Heart right ventricle (tissue), 16 donors: ENCODE measurements at regions not wholly inside any gene's neighbourhood (a gene's known extent, or its start where the extent isn't known, plus 50 kb on each side); places are given as distances from the start of the nearest gene placed in this dataset.

Experiments used
- ATAC-seq, 8 donors: fragments of 200-7000 bp; cut with Tn5 transposase; one replicate each; pipeline ENCODE4 v1.9.1; 2020; ENCODE audit warnings: mild to moderate bottlenecking in 8 of 8, moderate library complexity in 8 of 8, moderate number of reproducible peaks in 1 of 8
- DNase-seq, 2 donors: peaks; one replicate each; pipeline ENCODE4 v3.0.0-alpha.2; 2020
- H3K27ac ChIP-seq, 10 donors: fragments of 200-600 bp; sonication (generic) in 2 of 10; one replicate each; pipeline versions ENCODE4 v1.5.0 to v1.8.0; 2020 to 2022; ENCODE audit warnings: mild to moderate bottlenecking in 3 of 10
- H3K27me3 ChIP-seq, 7 donors: fragments of 200-600 bp; one replicate each; pipeline ENCODE4 v1.8.0; 2021 to 2022; ENCODE audit warnings: mild to moderate bottlenecking in 2 of 7
- H3K36me3 ChIP-seq, 9 donors: fragments of 200-600 bp; sonication (generic) in 1 of 9; one replicate each; pipeline versions ENCODE4 v1.5.0 to v1.8.0; 2020 to 2022; ENCODE audit warnings: mild to moderate bottlenecking in 2 of 9
- H3K4me1 ChIP-seq, 9 donors: fragments of 200-600 bp; sonication (generic) in 1 of 9; one replicate each; pipeline versions ENCODE4 v1.5.0 to v1.8.0; 2020 to 2022; ENCODE audit warnings: mild to moderate bottlenecking in 4 of 9
- H3K4me3 ChIP-seq, 10 donors: fragments of 200-600 bp; sonication (generic) in 2 of 10; one replicate each; pipeline versions ENCODE4 v1.5.0 to v1.8.0; 2020 to 2022; ENCODE audit warnings: mild to moderate bottlenecking in 7 of 10, moderate library complexity in 2 of 10
- H3K9me3 ChIP-seq, 11 donors: fragments of 200-600 bp in 10 of 11; sonication (generic) in 2 of 11; one replicate each; pipeline versions ENCODE4 v1.5.0 to v1.8.0; 2013 to 2022; ENCODE audit warnings: mild to moderate bottlenecking in 2 of 11, control low read depth in 1 of 11, moderate library complexity in 1 of 11
- CTCF ChIP-seq, 9 donors: fragments of 200-600 bp; sonication (generic) in 2 of 9; IDR thresholded peaks; one replicate each; pipeline versions ENCODE4 v1.5.0 to v1.8.0; 2021 to 2022; ENCODE audit warnings: antibody characterized with exemption in 9 of 9, mild to moderate bottlenecking in 5 of 9, moderate library complexity in 1 of 9
- WGBS, 2 donors: extraction: QIAGEN DNeasy Blood & Tissue Kit; methylation state at CpG; one replicate each; pipeline ENCODE4 v1.1.7; 2013; ENCODE audit warnings: inconsistent platforms in 1 of 2; 5-methylcytosine and 5-hydroxymethylcytosine counted together
- intact Hi-C, 10 donors: fragments of 100-400 bp; cut with DNase I; formaldehyde crosslinking; loops; one replicate each; pipeline versions ENCODE4 v1.11.1 to v1.14.2; 2022
- donor health status: Arrhythmogenic right ventricular cardiomyopathy.
- donor health status: ischemic (EF 13 %, LVEDD 7.1; RV severe dilation, severe dysfunction).
- donor health status: healthy with polysubstance abuse.
- donor health status: DM: no; HTN: yes; CAD: no.
- donor health status: DM: no; HTN: no; CAD: no.
- donor health status: ischemic (EF 25% LVEDD 6.9; RV normal size, moderate dysfunction).
- donor health status: ischemic (EF 25% LVEDD 5.7; RV mildly dilated, moderate dysfunction).
- donor health status: healthy.
- donor health status: DM: yes; HTN: yes; CAD: no.
- donor health status: Ischemic cardiomyopathy.
- donor health status: ischemic (EF 35%, LVEDD 5.7; RV mildly dilated, moderate dysfunction).
- donor health status: nonischemic (EF 11% LVEDD 7.7; RV severe dilation, severe dysfunction).
- donor health status: DM: yes; HTN: yes; CAD: no.
- donor health status: PGD.
- donor health status: ischemic (EF 29% LVEDD 5.4; RV normal size, mild dysfunction).
- donor health status: nonischemic (EF 23%, LVEDD 6.1; RV moderate dilation, normal function).

- ATAC-seq: no peak
- Histone ChIP-seq H3K9me3 (peaks cover 0 to 11% (median 3%) of the 10 kb centered on the region in 11 donors), H3K27me3 (no peaks in the 10 kb centered on the region), H3K4me3 (no peak overlapping the region), H3K27ac (no peak overlapping the region), H3K36me3 (peaks cover 0 to 4% (median 0%) of the 10 kb centered on the region in 9 donors), H3K4me1 (no peaks in the 10 kb centered on the region)
- 77 to 78% methylated on average over 6 of the region's 6 CpGs for WGBS, 2 donors
- intact Hi-C loops: no loop called here
- TF ChIP-seq CTCF (IDR thresholded peaks at IDR 0.05): no peak
- no peak for DNase-seq
These were observed 156.6 kb downstream of the UNC5CL start for GRCh38 chr6:40882323-40882997.

GRCh38 chr6:40881501-40881900, 157.5 kb downstream of the UNC5CL start:
- no peak overlapping the region for H3K27ac ChIP-seq
- ATAC-seq (no peak), DNase-seq (no peak)
- H3K27me3 ChIP-seq: no peaks in the 10 kb centered on the region
- peaks cover 0 to 4% (median 0%) of the 10 kb centered on the region in 9 donors for H3K36me3 ChIP-seq
- H3K4me1 ChIP-seq: no peaks in the 10 kb centered on the region
- TF ChIP-seq CTCF (IDR thresholded peaks at IDR 0.05): no peak
- intact Hi-C loops: no loop called here
- no peak overlapping the region for H3K4me3 ChIP-seq
- peaks cover 0 to 11% (median 3%) of the 10 kb centered on the region in 11 donors for H3K9me3 ChIP-seq
- 85% methylated on average over 2 of the region's 2 CpGs for WGBS, 2 donors

GRCh38 chr6:40880906-40881305, 158.1 kb downstream of the UNC5CL start:
- Histone ChIP-seq H3K27me3 (no peaks in the 10 kb centered on the region), H3K9me3 (peaks cover 0 to 11% (median 3%) of the 10 kb centered on the region in 11 donors), H3K4me1 (no peaks in the 10 kb centered on the region), H3K36me3 (no peaks in the 10 kb centered on the region), H3K27ac (no peak overlapping the region), H3K4me3 (no peak overlapping the region)
- no peak for TF ChIP-seq CTCF (IDR thresholded peaks at IDR 0.05)
- 75 to 84% methylated on average over 2 of the region's 2 CpGs for WGBS, 2 donors
- intact Hi-C loops: no loop called here
- ATAC-seq: no peak
- DNase-seq: no peak

GRCh38 chr6:40879169-40879568, 159.9 kb downstream of the UNC5CL start:
- 91 to 92% methylated on average over 2 of the region's 2 CpGs for WGBS, 2 donors
- intact Hi-C loops: no loop called here
- no peak for TF ChIP-seq CTCF (IDR thresholded peaks at IDR 0.05)

More at GRCh38 chr6:40879169-40879568, 159.9 kb downstream of the UNC5CL start:
- DNase-seq (no peak), ATAC-seq (no peak)
- peaks cover 0 to 11% (median 3%) of the 10 kb centered on the region in 11 donors for H3K9me3 ChIP-seq
- H3K4me3 ChIP-seq: no peak overlapping the region
- H3K36me3 ChIP-seq: no peaks in the 10 kb centered on the region
- H3K27ac ChIP-seq: no peak overlapping the region
- no peaks in the 10 kb centered on the region for H3K27me3 ChIP-seq
- H3K4me1 ChIP-seq: no peaks in the 10 kb centered on the region
